ENCODE measurements at regions not wholly inside any gene's neighbourhood (a gene's known extent, or its start where the extent isn't known, plus 50 kb on each side); places are given as distances from the start of the nearest gene placed in this dataset.

DNA sequence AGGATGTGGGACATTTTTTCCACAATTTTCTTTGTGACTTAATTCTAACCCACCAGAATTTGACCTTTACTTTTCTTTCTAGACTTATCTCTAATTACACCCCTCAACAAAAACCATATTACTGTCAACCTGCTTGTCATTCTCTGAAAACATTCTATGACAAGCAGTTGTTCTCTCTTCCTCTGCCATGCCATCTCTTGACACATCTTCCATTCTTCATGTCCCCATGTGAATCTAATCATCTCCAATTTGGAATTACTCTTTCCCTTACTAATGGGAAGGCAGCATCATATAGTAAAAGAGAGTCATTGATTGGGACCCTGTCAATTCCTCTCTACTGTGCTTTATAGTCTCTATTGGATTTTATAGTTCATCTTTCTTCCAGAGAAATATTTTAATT, 61.3 kb upstream of the P2RY1 start:
- no peak for TF ChIP-seq SUZ12 (IDR thresholded peaks at IDR 0.05; ENCODE audit: extremely low read depth, insufficient read depth, insufficient read length)
- TF ChIP-seq YY1 (IDR thresholded peaks at IDR 0.05; ENCODE audit: insufficient read depth, insufficient read length), result no peak
- no peak for TF ChIP-seq ZNF274 (IDR thresholded peaks at IDR 0.05; ENCODE audit: low read depth, low read length)
